GM19468 (cell line): ENCODE measurements at regions not wholly inside any gene's neighbourhood (a gene's known extent, or its start where the extent isn't known, plus 50 kb on each side); places are given as distances from the start of the nearest gene placed in this dataset.

ENCODE experiments used
- ATAC-seq: cut with Tn5 transposase; IDR thresholded peaks from one replicate; pipeline ENCODE4 v1.9.1; 2021; ENCODE audit warnings: mild to moderate bottlenecking, moderate library complexity, moderate number of reproducible peaks; ENCODE audit not compliant: unreplicated experiment; ENCODE audit errors: extremely low read depth

GRCh38 chr6:148650941-148651505 lies 95.8 kb upstream of the UST start:
- ATAC-seq = no peak

- ATAC-seq = no peak
Observed at GRCh38 chr6:148652205-148652604, 94.6 kb upstream of the UST start.

DNA sequence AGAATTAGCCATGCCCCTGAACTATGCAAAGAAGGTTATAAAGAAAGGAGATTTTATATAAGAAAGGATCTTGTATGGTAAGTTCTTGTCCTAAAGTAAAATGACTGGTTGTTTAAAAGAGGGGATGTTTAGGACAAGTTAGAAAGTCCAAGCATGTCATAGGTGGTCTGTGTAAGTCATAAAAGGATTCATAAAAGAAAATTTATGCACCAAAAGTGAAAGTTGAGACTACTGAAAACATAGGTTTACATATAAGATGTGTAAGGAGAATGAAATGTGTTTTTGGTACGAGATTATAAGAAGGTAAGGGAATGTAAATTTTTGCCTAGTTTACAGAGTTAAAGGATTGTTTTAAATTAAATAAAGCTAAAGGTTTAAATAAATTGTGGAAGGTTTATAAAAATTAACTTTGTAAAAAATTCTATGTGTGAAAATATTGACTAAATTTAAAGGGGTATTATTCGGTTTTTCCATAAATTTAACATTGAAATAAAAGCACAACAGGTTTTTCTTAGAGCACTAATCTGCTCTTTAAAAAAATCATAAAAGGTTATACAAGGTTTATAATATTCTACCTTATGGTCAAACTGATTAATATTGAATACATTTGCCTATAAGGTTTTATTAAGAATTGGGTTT lies 93.6 kb upstream of the UST start:
- no peak for ATAC-seq

- ATAC-seq = no peak
Observed at GRCh38 chr6:148657048-148657447, 89.8 kb upstream of the UST start.

DNA sequence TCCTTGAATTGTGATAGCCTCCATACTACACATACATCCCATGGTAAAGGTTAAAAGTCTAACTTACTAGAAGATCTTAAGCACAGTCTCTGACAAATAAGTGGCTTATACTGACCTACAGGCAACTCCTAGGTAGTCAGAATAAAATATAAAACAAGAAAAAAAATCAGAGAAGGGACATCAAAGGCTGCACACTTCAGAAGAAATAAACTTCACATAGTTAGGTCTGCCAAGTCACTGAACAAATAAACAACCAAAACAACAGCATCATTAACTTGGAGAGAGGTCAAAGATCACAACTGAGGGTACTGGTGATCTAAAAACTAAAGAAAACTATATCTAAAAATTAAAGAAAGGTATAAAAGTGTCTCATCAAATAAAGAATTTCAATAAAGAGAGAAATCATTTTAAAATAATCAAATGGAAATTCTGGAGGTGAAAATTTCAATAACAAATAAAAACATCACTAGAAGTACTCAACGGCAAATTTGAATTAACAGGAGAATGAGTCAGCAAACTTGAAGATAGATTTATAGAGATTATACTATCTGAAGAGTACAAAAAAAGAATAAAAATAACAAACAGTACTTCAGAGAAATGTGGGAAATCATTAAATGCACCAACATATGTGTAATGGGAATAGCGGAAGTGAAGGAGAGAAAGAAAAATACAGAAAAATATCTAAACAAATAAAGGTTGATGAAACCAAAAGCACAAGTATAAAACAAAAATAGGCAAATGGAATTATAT lies 88.0 kb upstream of the UST start:
- ATAC-seq = no peak

DNA sequence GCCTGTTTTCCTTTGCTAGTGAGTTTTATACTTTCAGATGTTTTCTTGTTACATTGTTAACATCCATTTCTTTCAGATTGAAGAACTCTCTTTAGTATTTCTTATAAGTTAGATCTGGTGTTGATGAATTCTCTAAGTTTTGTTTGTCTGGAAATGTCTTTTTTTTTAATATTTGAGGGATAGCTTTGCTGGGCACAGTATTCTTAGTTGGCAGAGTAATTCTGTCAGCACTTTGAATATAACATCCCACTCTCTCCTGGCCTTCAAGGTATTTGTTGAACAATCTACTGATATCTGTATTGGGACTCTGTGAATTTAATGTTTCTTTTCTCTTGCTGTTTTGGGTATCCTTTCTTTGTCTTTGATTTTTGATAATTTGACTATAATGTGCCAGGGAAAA lies 79.4 kb upstream of the UST start:
- no peak for ATAC-seq

GRCh38 chr6:148671085-148671484 lies 75.7 kb upstream of the UST start:
- no peak for ATAC-seq

DNA sequence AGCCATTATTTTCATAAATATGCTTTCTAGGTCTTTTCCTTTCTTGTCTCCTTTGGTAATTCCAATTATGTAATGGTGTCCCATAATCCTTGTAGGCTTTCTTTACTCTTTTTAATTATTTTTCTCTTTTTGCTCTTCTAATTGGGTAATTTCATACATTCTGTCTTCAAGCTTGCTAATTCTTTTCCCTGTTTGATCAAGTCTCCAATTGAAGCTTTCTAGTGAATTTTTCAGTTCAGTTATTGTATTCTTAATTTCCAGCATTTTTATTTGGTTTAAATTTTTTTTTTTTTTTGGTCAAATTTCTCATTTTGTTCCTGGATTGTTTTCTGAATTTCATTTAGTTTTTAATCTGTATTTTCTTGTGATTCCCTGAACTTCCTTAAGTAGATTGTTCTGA lies 74.9 kb upstream of the UST start:
- no peak for ATAC-seq

- ATAC-seq = no peak
Observed at GRCh38 chr6:148674306-148674705, 72.5 kb upstream of the UST start.

DNA sequence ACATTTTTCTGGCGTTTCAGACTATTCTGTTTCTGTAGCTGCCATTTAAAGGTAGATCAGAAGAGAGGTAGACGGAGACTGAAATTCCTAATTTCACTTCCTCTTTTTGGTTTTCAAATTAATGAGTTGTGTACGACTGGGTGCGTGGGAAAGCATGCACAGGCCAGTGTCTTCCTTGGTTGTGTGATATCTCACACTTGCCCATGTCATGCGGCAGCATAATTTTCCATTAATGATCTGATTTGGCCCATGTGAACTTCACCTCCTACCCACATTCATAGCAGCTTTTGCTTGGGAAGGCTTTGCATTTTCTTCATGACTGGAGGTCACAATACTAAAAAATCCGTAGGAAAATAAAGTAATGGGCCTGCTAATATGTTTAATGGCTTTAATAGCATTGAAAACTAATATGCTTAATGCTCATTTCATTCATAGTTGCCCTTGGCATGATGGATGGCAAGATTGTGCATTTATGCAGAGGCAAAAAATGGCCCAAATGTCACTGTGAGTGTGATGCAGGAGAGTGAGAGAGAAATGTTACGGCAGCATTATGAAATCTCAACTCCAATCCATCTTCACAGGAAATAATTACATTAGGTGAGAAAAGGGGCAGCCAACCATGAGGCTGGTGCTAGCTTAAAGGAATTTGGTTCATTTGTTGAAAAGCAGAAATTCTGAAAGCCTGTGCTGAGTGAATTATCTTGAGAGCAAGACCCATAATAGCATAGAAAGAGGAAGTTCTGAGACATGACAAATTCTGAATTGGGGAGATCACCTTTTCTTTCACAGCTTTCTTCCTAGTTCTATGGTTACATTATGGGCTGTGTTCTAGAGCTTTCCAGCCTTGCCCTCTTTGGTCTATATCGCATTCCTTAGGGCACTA lies 69.0 kb upstream of the UST start:
- ATAC-seq = peak; percentile 85

DNA sequence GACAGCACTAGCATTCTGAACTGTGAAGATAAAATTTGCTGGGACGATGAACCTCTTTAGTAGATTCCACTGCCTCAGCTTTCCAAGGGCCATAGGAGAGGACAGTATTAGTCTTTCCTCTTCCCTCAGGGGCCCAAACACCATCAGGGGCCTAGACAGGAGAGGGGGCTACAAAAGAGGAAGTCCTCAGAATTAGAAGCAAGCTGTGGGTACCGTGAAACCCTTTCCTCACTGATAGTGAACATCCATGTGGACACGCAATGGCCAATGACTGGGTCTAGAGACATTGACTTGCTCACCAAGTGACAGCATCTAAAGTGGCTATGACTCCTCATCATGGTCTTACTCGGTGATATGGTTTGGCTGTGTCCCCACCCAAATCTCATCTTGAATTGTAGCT lies 68.1 kb upstream of the UST start:
- ATAC-seq = no peak

- ATAC-seq = no peak
Observed at GRCh38 chr6:148681666-148682065, 65.2 kb upstream of the UST start.

- ATAC-seq = no peak
Observed at GRCh38 chr6:148682252-148682651, 64.6 kb upstream of the UST start.

GRCh38 chr6:148682990-148683389 lies 63.8 kb upstream of the UST start:
- ATAC-seq = no peak

DNA sequence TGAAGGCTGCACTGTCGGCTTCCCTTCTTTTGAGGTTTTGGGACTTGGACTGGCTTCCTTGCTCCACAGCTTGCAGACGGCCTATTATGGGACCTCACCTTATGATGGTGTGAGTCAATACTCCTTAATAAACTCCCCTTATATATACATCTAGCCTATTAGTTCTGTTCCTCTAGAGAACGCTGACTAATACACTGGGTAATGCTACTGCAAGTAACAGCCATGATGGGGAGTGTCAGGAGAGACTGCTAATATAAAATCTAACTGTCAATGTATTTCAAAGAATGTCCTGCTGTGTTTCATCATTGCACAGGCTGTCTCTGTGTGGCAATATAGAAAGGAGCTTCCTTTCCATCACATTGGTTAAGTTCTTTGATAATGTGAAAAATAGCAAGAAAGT lies 57.7 kb upstream of the UST start:
- no peak for ATAC-seq

DNA sequence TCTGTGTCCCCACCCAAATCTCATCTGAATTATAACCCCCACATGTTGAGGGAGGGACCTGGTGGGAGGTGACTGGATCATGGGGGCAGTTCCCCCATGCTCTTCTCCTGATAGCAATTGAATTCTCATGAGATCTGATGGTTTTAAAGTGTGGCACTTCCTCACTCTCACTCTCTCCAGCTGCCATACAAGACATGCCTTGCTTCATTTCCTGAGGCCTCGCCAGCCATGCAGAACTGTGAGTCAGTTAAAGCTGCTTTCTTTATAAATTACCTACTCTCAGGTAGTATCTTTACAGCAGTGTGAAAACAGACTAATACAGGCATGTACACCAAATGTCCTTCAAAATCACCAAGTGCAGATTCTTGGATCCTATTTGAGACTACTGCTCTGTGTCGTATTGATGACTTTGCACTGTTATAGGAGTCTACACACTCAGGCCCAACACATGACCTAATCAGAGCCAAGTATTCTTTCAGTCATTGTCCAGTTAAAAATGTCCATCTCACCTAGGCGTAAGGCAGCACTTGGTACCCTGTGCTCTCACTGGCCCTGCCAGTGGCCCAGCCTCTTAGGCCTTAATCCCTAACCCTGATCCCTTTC lies 52.8 kb upstream of the UST start:
- ATAC-seq = peak; percentile 44
